HepG2 (cell line): ENCODE measurements at regions not wholly inside any gene's neighbourhood (a gene's known extent, or its start where the extent isn't known, plus 50 kb on each side); places are given as distances from the start of the nearest gene placed in this dataset.

Source experiments
- ATAC-seq: fragments of 200-7000 bp; cut with Tn5 transposase; 3 replicates; pipeline ENCODE4 v1.9.1; 2020; ENCODE audit warnings: mild to moderate bottlenecking, moderate library complexity
- BruUV-seq: library from RNA; stranded (reverse); fragments of 400-500 nt; replicated peaks from 2 replicates; lab custom pipeline; 2021; lab: Mats Ljungman, UMichigan
- CTCF ChIA-PET: fragments of 300-600 bp; formaldehyde crosslinking; extraction: SDS; loops from one replicate; lab custom pipeline; 2021; ENCODE audit warnings: low total read pairs, inconsistent platforms, low intra/inter-chr PET ratio; lab: Yijun Ruan, JAX
- POLR2A ChIA-PET: fragments of 350-600 bp; sonication (Branson Sonifier 250); formaldehyde crosslinking; loops from one replicate; lab custom pipeline; 2020; ENCODE audit warnings: antibody characterized with exemption, inconsistent platforms; lab: Yijun Ruan, JAX
- DNase-seq: peaks from one replicate; pipeline ENCODE4 v3.0.0-alpha.2; 2015; ENCODE audit warnings: low spot score
- FAIRE-seq: peaks from 3 replicates; lab custom pipeline; 2011; peaks lifted over from hg19 to GRCh38; lab: Jason Lieb, UNC
- H2AFZ ChIP-seq: one replicate; pipeline ENCODE4 v1.6.1; 2011; ENCODE audit warnings: low read length, inconsistent platforms
- H3K27ac ChIP-seq: fragments of 300-600 bp; 3 replicates; pipeline ENCODE4 v1.8.0; 2011; ENCODE audit warnings: mixed run types, mild to moderate bottlenecking, mixed read lengths, low read length, inconsistent platforms; ENCODE audit not compliant: insufficient read depth; ENCODE audit errors: extremely low read length
- H3K27me3 ChIP-seq, 2 experiments: fragments of 200-600 bp in 1 of 2; 2 replicates in 1 of 2; 3 replicates in 1 of 2; pipeline versions ENCODE4 v1.6.0 to v1.8.0; 2011; ENCODE audit warnings: low read length in 2 of 2, mild to moderate bottlenecking in 2 of 2, moderate library complexity in 2 of 2, inconsistent platforms in 1 of 2; ENCODE audit not compliant: insufficient read depth in 2 of 2, control insufficient read depth in 1 of 2
- H3K36me3 ChIP-seq, 2 experiments: fragments of 200-600 bp in 1 of 2; replicated peaks in 1 of 2; 2 replicates in 1 of 2; 3 replicates in 1 of 2; pipeline versions ENCODE4 v1.5.1 to v1.8.0; 2011; ENCODE audit warnings: low read length in 2 of 2, inconsistent platforms in 1 of 2; ENCODE audit not compliant: insufficient read depth in 2 of 2, control insufficient read depth in 1 of 2
- H3K4me1 ChIP-seq: 2 replicates; pipeline ENCODE4 v1.5.1; 2012; ENCODE audit warnings: low read length, inconsistent platforms; ENCODE audit not compliant: insufficient read depth
- H3K4me2 ChIP-seq: 2 replicates; pipeline ENCODE4 v1.6.0; 2011; ENCODE audit warnings: low read depth, low read length, inconsistent platforms
- H3K4me3 ChIP-seq, 3 experiments: fragments of 200-600 bp in 1 of 3; sonication (generic), shearing (Covaris generic) in 1 of 3; replicated peaks in 1 of 3; 2 replicates each; pipeline ENCODE4 v1.5.1; 2011 to 2016; ENCODE audit warnings: low read length in 3 of 3, inconsistent platforms in 2 of 3, low read depth in 2 of 3, mild to moderate bottlenecking in 2 of 3, control low read depth in 1 of 3, mixed read lengths in 1 of 3; ENCODE audit not compliant: insufficient read depth in 1 of 3
- H3K79me2 ChIP-seq: one replicate; pipeline ENCODE4 v1.6.1; 2011; ENCODE audit warnings: low read length, inconsistent platforms; ENCODE audit not compliant: insufficient read depth
- H3K9ac ChIP-seq: 2 replicates; pipeline ENCODE4 v1.6.0; 2011; ENCODE audit warnings: mild to moderate bottlenecking, low read depth, low read length, inconsistent platforms; ENCODE audit not compliant: insufficient read depth
- H3K9me3 ChIP-seq: 2 replicates; pipeline ENCODE4 v1.5.1; 2012; ENCODE audit warnings: mild to moderate bottlenecking, low read length
- H4K20me1 ChIP-seq: 2 replicates; pipeline ENCODE4 v1.6.0; 2011; ENCODE audit warnings: inconsistent platforms, mild to moderate bottlenecking, low read length, moderate library complexity; ENCODE audit not compliant: insufficient read depth
- EP300 ChIP-seq, 3 experiments: sonication (generic) in 1 of 3; formaldehyde crosslinking in 1 of 3; IDR thresholded peaks; 2 replicates each; pipeline versions ENCODE4 v1.5.1 to v1.6.1; 2011 to 2020; ENCODE audit warnings: low read depth in 2 of 3, low read length in 2 of 3, borderline replicate concordance in 1 of 3, improper control_type of control experiment in 1 of 3, mild to moderate bottlenecking in 1 of 3, missing genetic modification reagents in 1 of 3, moderate library complexity in 1 of 3
- KDM1A ChIP-seq: IDR thresholded peaks from 2 replicates; pipeline ENCODE4 v1.6.1; 2016; ENCODE audit warnings: missing compliant biosample characterization
- NPAS2 ChIP-seq: sonication (generic); formaldehyde crosslinking; IDR thresholded peaks from 2 replicates; pipeline ENCODE4 v1.8.0; 2022; ENCODE audit warnings: mild to moderate bottlenecking, missing genetic modification reagents, borderline replicate concordance
- PITX1 ChIP-seq: sonication (generic); formaldehyde crosslinking; IDR thresholded peaks from 2 replicates; pipeline ENCODE4 v1.5.1; 2020; ENCODE audit warnings: mild to moderate bottlenecking, missing genetic modification reagents
- RAD51 ChIP-seq: fragments of 450-650 bp; IDR thresholded peaks from 2 replicates; pipeline ENCODE4 v1.6.1; 2016; ENCODE audit warnings: borderline replicate concordance
- SMYD3 ChIP-seq: sonication (generic); formaldehyde crosslinking; IDR thresholded peaks from 2 replicates; pipeline ENCODE4 v1.8.1; 2023; ENCODE audit warnings: mild to moderate bottlenecking, missing genetic modification reagents
- SP5 ChIP-seq: IDR thresholded peaks from 2 replicates; pipeline ENCODE4 v1.6.1; 2016; ENCODE audit warnings: low read depth, borderline replicate concordance
- TCF7L2 ChIP-seq: IDR thresholded peaks from 2 replicates; pipeline ENCODE4 v1.6.1; 2011; ENCODE audit warnings: mild to moderate bottlenecking, low read depth, low read length, moderate library complexity
- ZNF207 ChIP-seq: fragments of 450-650 bp; IDR thresholded peaks from 2 replicates; pipeline ENCODE4 v1.6.1; 2016; ENCODE audit warnings: antibody characterized with exemption, borderline replicate concordance
- ZNF230 ChIP-seq: sonication (generic); formaldehyde crosslinking; IDR thresholded peaks from 2 replicates; pipeline ENCODE4 v1.4.0; 2020; ENCODE audit warnings: mild to moderate bottlenecking, missing genetic modification reagents
- ZNF564 ChIP-seq: sonication (generic); formaldehyde crosslinking; IDR thresholded peaks from 2 replicates; pipeline ENCODE4 v1.8.1; 2023; ENCODE audit warnings: mild to moderate bottlenecking, missing genetic modification reagents
- ZNF598 ChIP-seq: sonication (generic); formaldehyde crosslinking; IDR thresholded peaks from 2 replicates; pipeline ENCODE4 v1.5.1; 2020; ENCODE audit warnings: mild to moderate bottlenecking, missing genetic modification reagents, borderline replicate concordance
- ZZZ3 ChIP-seq: sonication (generic); formaldehyde crosslinking; IDR thresholded peaks from 2 replicates; pipeline ENCODE4 v1.4.0; 2020; ENCODE audit warnings: missing genetic modification reagents, mild to moderate bottlenecking, borderline replicate concordance
- WGBS: methylation state at CpG from one replicate; pipeline ENCODE4 v1.1.6; 2017; ENCODE audit warnings: low lambda C conversion rate; 5-methylcytosine and 5-hydroxymethylcytosine counted together
- in situ Hi-C: cut with HindIII; loops from 2 replicates; pipeline ENCODE4 v1.10.0; 2017; ENCODE audit warnings: low pct_unique_long_range_greater_than_20kb; ENCODE audit not compliant: extremely low pct_ligation_motif_present
- intact Hi-C: fragments of 100-400 bp; cut with micrococcal nuclease; formaldehyde crosslinking; loops from one replicate; pipeline ENCODE4 v1.10.0; 2022; ENCODE audit not compliant: unreplicated experiment
- TF ChIP-seq, protein P1 (sequence below): sonication (generic); formaldehyde crosslinking; IDR thresholded peaks from 2 replicates; pipeline ENCODE4 v1.5.1; 2020; ENCODE audit warnings: missing genetic modification reagents, mild to moderate bottlenecking, borderline replicate concordance
- TF ChIP-seq, protein P2 (sequence below): sonication (generic); formaldehyde crosslinking; IDR thresholded peaks from 2 replicates; pipeline ENCODE4 v1.9.0; 2022; ENCODE audit warnings: low read depth, missing genetic modification reagents
- TF ChIP-seq, protein P3 (sequence below): IDR thresholded peaks from 2 replicates; pipeline ENCODE4 v1.6.1; 2016; ENCODE audit warnings: low read depth
- TF ChIP-seq, protein P4 (sequence below): sonication (generic); formaldehyde crosslinking; IDR thresholded peaks from 2 replicates; pipeline ENCODE4 v1.4.0; 2020; ENCODE audit warnings: missing genetic modification reagents, low read depth, mild to moderate bottlenecking, borderline replicate concordance
- TF ChIP-seq, protein P5 (sequence below): sonication (generic); formaldehyde crosslinking; IDR thresholded peaks from 2 replicates; pipeline ENCODE4 v1.4.0; 2020; ENCODE audit warnings: mild to moderate bottlenecking, missing genetic modification reagents

DNA sequence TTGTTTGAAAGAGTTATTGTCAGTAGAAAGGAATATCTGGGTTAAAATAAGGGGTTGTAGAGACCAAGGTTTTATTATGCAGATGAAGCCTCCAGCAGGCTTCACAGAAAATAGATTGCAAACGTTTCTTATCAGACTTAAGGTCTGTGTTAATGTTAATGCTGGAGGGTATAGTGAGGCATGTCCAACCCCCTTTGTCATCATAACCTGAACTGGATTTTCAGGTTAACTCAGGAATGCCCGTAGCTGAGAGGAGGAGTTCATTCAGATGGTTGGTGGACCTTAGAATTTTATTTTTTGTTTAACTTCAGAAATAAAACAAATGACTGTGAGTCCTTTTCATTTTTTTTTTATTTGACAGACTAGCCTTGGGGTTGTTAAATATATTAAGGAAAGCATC, 354.1 kb downstream of the GPM6A start:
- no peak for ATAC-seq
- POLR2A ChIA-PET: no interaction called here
- WGBS: 0% methylated on average over 2 of the region's 2 CpGs
- H3K4me3 ChIP-seq: no peak overlapping the region
- BruUV-seq: no TSS peak
- no peaks in the 10 kb centered on the region for H3K4me1 ChIP-seq
- no peaks in the 10 kb centered on the region for H4K20me1 ChIP-seq
- intact Hi-C loops: no loop called here
- no peak for TF ChIP-seq TCF7L2
- no peak for TF ChIP-seq PITX1 (CRISPR knock-in tag)
- TF ChIP-seq, protein P1, sequence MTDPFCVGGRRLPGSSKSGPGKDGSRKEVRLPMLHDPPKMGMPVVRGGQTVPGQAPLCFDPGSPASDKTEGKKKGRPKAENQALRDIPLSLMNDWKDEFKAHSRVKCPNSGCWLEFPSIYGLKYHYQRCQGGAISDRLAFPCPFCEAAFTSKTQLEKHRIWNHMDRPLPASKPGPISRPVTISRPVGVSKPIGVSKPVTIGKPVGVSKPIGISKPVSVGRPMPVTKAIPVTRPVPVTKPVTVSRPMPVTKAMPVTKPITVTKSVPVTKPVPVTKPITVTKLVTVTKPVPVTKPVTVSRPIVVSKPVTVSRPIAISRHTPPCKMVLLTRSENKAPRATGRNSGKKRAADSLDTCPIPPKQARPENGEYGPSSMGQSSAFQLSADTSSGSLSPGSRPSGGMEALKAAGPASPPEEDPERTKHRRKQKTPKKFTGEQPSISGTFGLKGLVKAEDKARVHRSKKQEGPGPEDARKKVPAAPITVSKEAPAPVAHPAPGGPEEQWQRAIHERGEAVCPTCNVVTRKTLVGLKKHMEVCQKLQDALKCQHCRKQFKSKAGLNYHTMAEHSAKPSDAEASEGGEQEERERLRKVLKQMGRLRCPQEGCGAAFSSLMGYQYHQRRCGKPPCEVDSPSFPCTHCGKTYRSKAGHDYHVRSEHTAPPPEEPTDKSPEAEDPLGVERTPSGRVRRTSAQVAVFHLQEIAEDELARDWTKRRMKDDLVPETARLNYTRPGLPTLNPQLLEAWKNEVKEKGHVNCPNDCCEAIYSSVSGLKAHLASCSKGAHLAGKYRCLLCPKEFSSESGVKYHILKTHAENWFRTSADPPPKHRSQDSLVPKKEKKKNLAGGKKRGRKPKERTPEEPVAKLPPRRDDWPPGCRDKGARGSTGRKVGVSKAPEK: no peak
- TF ChIP-seq, protein P2, sequence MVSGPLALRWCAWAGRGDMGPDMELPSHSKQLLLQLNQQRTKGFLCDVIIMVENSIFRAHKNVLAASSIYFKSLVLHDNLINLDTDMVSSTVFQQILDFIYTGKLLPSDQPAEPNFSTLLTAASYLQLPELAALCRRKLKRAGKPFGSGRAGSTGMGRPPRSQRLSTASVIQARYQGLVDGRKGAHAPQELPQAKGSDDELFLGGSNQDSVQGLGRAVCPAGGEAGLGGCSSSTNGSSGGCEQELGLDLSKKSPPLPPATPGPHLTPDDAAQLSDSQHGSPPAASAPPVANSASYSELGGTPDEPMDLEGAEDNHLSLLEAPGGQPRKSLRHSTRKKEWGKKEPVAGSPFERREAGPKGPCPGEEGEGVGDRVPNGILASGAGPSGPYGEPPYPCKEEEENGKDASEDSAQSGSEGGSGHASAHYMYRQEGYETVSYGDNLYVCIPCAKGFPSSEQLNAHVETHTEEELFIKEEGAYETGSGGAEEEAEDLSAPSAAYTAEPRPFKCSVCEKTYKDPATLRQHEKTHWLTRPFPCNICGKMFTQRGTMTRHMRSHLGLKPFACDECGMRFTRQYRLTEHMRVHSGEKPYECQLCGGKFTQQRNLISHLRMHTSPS: no peak
- no peak for TF ChIP-seq ZZZ3 (CRISPR knock-in tag)
- TF ChIP-seq SMYD3 (CRISPR knock-in tag): no peak
- TF ChIP-seq KDM1A (CRISPR knock-in tag): no peak
- TF ChIP-seq ZNF230 (CRISPR knock-in tag): no peak
- no peak for TF ChIP-seq SP5
- TF ChIP-seq EP300 (IDR thresholded peaks at IDR 0.05; ENCODE audit: low read depth in 2 of 2, low read length in 2 of 2): no peak
- TF ChIP-seq EP300 (CRISPR knock-in tag; IDR thresholded peaks at IDR 0.05; ENCODE audit: borderline replicate concordance): no peak
- TF ChIP-seq RAD51: no peak
- TF ChIP-seq, protein P3, sequence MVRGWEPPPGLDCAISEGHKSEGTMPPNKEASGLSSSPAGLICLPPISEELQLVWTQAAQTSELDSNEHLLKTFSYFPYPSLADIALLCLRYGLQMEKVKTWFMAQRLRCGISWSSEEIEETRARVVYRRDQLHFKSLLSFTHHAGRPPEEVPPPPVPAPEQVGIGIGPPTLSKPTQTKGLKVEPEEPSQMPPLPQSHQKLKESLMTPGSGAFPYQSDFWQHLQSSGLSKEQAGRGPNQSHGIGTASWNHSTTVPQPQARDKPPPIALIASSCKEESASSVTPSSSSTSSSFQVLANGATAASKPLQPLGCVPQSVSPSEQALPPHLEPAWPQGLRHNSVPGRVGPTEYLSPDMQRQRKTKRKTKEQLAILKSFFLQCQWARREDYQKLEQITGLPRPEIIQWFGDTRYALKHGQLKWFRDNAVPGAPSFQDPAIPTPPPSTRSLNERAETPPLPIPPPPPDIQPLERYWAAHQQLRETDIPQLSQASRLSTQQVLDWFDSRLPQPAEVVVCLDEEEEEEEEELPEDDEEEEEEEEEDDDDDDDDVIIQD (CRISPR knock-in tag): no peak
- TF ChIP-seq, protein P4, sequence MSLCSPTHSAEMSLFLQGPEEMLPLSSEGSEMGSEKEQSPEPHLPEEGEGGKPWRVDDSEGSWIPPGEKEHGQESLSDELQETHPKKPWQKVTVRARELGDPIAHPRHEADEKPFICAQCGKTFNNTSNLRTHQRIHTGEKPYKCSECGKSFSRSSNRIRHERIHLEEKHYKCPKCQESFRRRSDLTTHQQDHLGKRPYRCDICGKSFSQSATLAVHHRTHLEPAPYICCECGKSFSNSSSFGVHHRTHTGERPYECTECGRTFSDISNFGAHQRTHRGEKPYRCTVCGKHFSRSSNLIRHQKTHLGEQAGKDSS: no peak
- TF ChIP-seq ZNF564 (CRISPR knock-in tag): no peak
- no peak for TF ChIP-seq ZNF207
- TF ChIP-seq ZNF598 (CRISPR knock-in tag): no peak
- TF ChIP-seq, protein P5, sequence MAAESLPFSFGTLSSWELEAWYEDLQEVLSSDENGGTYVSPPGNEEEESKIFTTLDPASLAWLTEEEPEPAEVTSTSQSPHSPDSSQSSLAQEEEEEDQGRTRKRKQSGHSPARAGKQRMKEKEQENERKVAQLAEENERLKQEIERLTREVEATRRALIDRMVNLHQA (CRISPR knock-in tag): no peak
- no peak for TF ChIP-seq NPAS2 (CRISPR knock-in tag)
- H3K9me3 ChIP-seq: peaks cover 31% of the 10 kb centered on the region; the same call in 1 of the 2 replicates
- no peaks in the 10 kb centered on the region for H3K36me3 ChIP-seq
- H3K27ac ChIP-seq: no peak overlapping the region
- H3K79me2 ChIP-seq: no peaks in the 10 kb centered on the region
- no peak overlapping the region for H2AFZ ChIP-seq
- in situ Hi-C loops: no loop called here
- FAIRE-seq: no peak
- CTCF ChIA-PET: no interaction called here
- H3K4me2 ChIP-seq: no peak overlapping the region
- DNase-seq: no peak
- no peaks in the 10 kb centered on the region for H3K27me3 ChIP-seq
- H3K9ac ChIP-seq: no peak overlapping the region
